Loucy (cell line): ENCODE measurements at regions not wholly inside any gene's neighbourhood (a gene's known extent, or its start where the extent isn't known, plus 50 kb on each side); places are given as distances from the start of the nearest gene placed in this dataset.

Source experiments
- H2AFZ ChIP-seq: fragments of 200-600 bp; sonication (generic); 2 replicates; pipeline ENCODE4 v1.6.0; 2016; ENCODE audit warnings: antibody characterized with exemption, mild to moderate bottlenecking, low read length, moderate library complexity
- H3F3A ChIP-seq: fragments of 200-600 bp; 2 replicates; pipeline ENCODE4 v1.6.0; 2016; ENCODE audit warnings: antibody characterized with exemption, low read depth, mild to moderate bottlenecking
- H3K27me3 ChIP-seq: fragments of 200-600 bp; sonication (generic); 2 replicates; pipeline ENCODE4 v1.6.1; 2014; ENCODE audit warnings: low read length, mild to moderate bottlenecking; ENCODE audit not compliant: insufficient read depth, poor library complexity, severe bottlenecking
- H3K36me3 ChIP-seq: fragments of 200-600 bp; sonication (generic); 2 replicates; pipeline ENCODE4 v1.6.1; 2016; ENCODE audit warnings: low read length; ENCODE audit not compliant: insufficient read depth
- H3K4me1 ChIP-seq: fragments of 200-600 bp; sonication (generic); 2 replicates; pipeline ENCODE4 v1.5.1; 2014; ENCODE audit warnings: low read length, mild to moderate bottlenecking; ENCODE audit not compliant: insufficient read depth, poor library complexity, severe bottlenecking
- H3K4me2 ChIP-seq: fragments of 200-600 bp; sonication (generic); 2 replicates; pipeline ENCODE4 v1.6.0; 2014; ENCODE audit warnings: antibody characterized with exemption, low read length, low read depth, mild to moderate bottlenecking; ENCODE audit not compliant: poor library complexity, severe bottlenecking
- H3K4me3 ChIP-seq: fragments of 200-600 bp; sonication (generic); 2 replicates; pipeline ENCODE4 v1.5.1; 2014; ENCODE audit warnings: low read length, mild to moderate bottlenecking, mixed read lengths; ENCODE audit not compliant: poor library complexity, severe bottlenecking
- H3K79me2 ChIP-seq: fragments of 200-600 bp; sonication (generic); 2 replicates; pipeline ENCODE4 v1.6.1; 2014; ENCODE audit warnings: low read length; ENCODE audit not compliant: insufficient read depth
- H3K9ac ChIP-seq: fragments of 200-600 bp; sonication (generic); 2 replicates; pipeline ENCODE4 v1.6.0; 2014; ENCODE audit warnings: mild to moderate bottlenecking, low read depth, low read length, moderate library complexity; ENCODE audit not compliant: poor library complexity, severe bottlenecking
- H3K9me2 ChIP-seq: fragments of 200-600 bp; sonication (generic); replicated peaks from 2 replicates; pipeline ENCODE4 v1.6.1; 2016; ENCODE audit warnings: low read depth, low read length, mixed read lengths
- H3K9me3 ChIP-seq: fragments of 200-600 bp; sonication (generic); 2 replicates; pipeline ENCODE4 v1.6.1; 2014; ENCODE audit warnings: mild to moderate bottlenecking, antibody characterized with exemption, low read length, low read depth; ENCODE audit not compliant: insufficient read depth
- H4K20me1 ChIP-seq: fragments of 200-600 bp; sonication (generic); 2 replicates; pipeline ENCODE4 v1.6.0; 2014; ENCODE audit warnings: antibody characterized with exemption, low read length, mild to moderate bottlenecking; ENCODE audit not compliant: insufficient read depth, poor library complexity, severe bottlenecking
- CTCF ChIP-seq: fragments of 200-600 bp; sonication (generic); conservative IDR thresholded peaks from 2 replicates; pipeline ENCODE4 v1.5.1; 2014; ENCODE audit warnings: mild to moderate bottlenecking, antibody characterized with exemption, low read length
- EZH2phosphoT487 ChIP-seq: fragments of 200-600 bp; IDR thresholded peaks from 2 replicates; pipeline ENCODE4 v1.6.1; 2018; ENCODE audit warnings: antibody characterized with exemption, mild to moderate bottlenecking, moderate library complexity, borderline replicate concordance

- Histone ChIP-seq H3K4me2 (no peak overlapping the region), H3K9ac (no peak overlapping the region), H3F3A (no peaks in the 10 kb centered on the region), H3K4me1 (peaks cover 6% of the 10 kb centered on the region), H3K79me2 (no peaks in the 10 kb centered on the region), H3K27me3 (no peaks in the 10 kb centered on the region), H2AFZ (no peak overlapping the region), H3K4me3 (no peak overlapping the region), H3K9me3 (no peaks in the 10 kb centered on the region), H3K36me3 (no peaks in the 10 kb centered on the region), H4K20me1 (no peaks in the 10 kb centered on the region), H3K9me2 (no peaks in the 10 kb centered on the region)
- no peak for TF ChIP-seq EZH2phosphoT487
- TF ChIP-seq CTCF = no peak
Observed at GRCh38 chr12:28884904-28885679, 264.0 kb upstream of the FAR2 start.

- Histone ChIP-seq H3K36me3 (no peaks in the 10 kb centered on the region), H3K4me2 (no peak overlapping the region), H3K9ac (no peak overlapping the region), H3K79me2 (no peaks in the 10 kb centered on the region), H3K27me3 (no peaks in the 10 kb centered on the region), H3K4me1 (peaks cover 6% of the 10 kb centered on the region), H3K9me2 (no peaks in the 10 kb centered on the region), H4K20me1 (no peaks in the 10 kb centered on the region), H3K9me3 (no peaks in the 10 kb centered on the region), H3K4me3 (no peak overlapping the region), H2AFZ (no peak overlapping the region), H3F3A (no peaks in the 10 kb centered on the region)
- TF ChIP-seq CTCF (no peak), EZH2phosphoT487 (no peak)
Observed at GRCh38 chr12:28885928-28886327, 263.1 kb upstream of the FAR2 start.

GRCh38 chr12:28887461-28887990 lies 261.6 kb upstream of the FAR2 start:
- no peaks in the 10 kb centered on the region for H3K36me3 ChIP-seq
- no peak for TF ChIP-seq CTCF
- TF ChIP-seq EZH2phosphoT487 = no peak
- no peaks in the 10 kb centered on the region for H3K9me3 ChIP-seq
- no peaks in the 10 kb centered on the region for H3K9me2 ChIP-seq
- H4K20me1 ChIP-seq = no peaks in the 10 kb centered on the region
- no peak overlapping the region for H2AFZ ChIP-seq
- H3K4me2 ChIP-seq = no peak overlapping the region
- no peak overlapping the region for H3K9ac ChIP-seq
- no peaks in the 10 kb centered on the region for H3K27me3 ChIP-seq
- H3F3A ChIP-seq = no peaks in the 10 kb centered on the region
- no peaks in the 10 kb centered on the region for H3K79me2 ChIP-seq
- peaks cover under 1% of the 10 kb centered on the region for H3K4me1 ChIP-seq
- H3K4me3 ChIP-seq = no peak overlapping the region
